ENCODE measurements at regions not wholly inside any gene's neighbourhood (a gene's known extent, or its start where the extent isn't known, plus 50 kb on each side); places are given as distances from the start of the nearest gene placed in this dataset.

- FAIRE-seq (no peak), DNase-seq (ENCODE audit: extremely low spot score, insufficient read length, low read depth) (no peak)
These were observed 51.3 kb upstream of the LRRN2 start for GRCh38 chr1:204736836-204737235.

GRCh38 chr1:204738506-204738905, 53.0 kb upstream of the LRRN2 start:
- FAIRE-seq: no peak
- no peak for DNase-seq (ENCODE audit: extremely low spot score, insufficient read length, low read depth)

- FAIRE-seq (no peak), DNase-seq (ENCODE audit: extremely low spot score, insufficient read length, low read depth) (no peak)
These were observed 54.8 kb upstream of the LRRN2 start for GRCh38 chr1:204740354-204740753.

- no peak for DNase-seq (ENCODE audit: extremely low spot score, insufficient read length, low read depth)
- no peak for FAIRE-seq
These were observed 55.9 kb upstream of the LRRN2 start for GRCh38 chr1:204741440-204741839.

GRCh38 chr1:204742676-204743251, 57.2 kb upstream of the LRRN2 start:
- FAIRE-seq (no peak), DNase-seq (ENCODE audit: extremely low spot score, insufficient read length, low read depth) (no peak)

- DNase-seq (ENCODE audit: extremely low spot score, insufficient read length, low read depth): no peak
- FAIRE-seq: no peak
These were observed 58.7 kb upstream of the LRRN2 start for GRCh38 chr1:204744107-204744779.

- DNase-seq (ENCODE audit: extremely low spot score, insufficient read length, low read depth) (peak; percentile 18), FAIRE-seq (peak; percentile 81)
These were observed 61.4 kb upstream of the LRRN2 start for GRCh38 chr1:204746838-204747442.

GRCh38 chr1:204751480-204751879, 65.9 kb upstream of the LRRN2 start:
- DNase-seq (ENCODE audit: extremely low spot score, insufficient read length, low read depth) (no peak), FAIRE-seq (no peak)

- no peak for DNase-seq (ENCODE audit: extremely low spot score, insufficient read length, low read depth)
- no peak for FAIRE-seq
These were observed 66.5 kb upstream of the LRRN2 start for GRCh38 chr1:204751883-204752687.

GRCh38 chr1:204752688-204753040, 67.1 kb upstream of the LRRN2 start:
- no peak for FAIRE-seq
- DNase-seq (ENCODE audit: extremely low spot score, insufficient read length, low read depth): no peak

GRCh38 chr1:204754821-204755220, 69.3 kb upstream of the LRRN2 start:
- FAIRE-seq: no peak

GRCh38 chr1:204756349-204756748, 70.8 kb upstream of the LRRN2 start:
- FAIRE-seq (no peak), DNase-seq (ENCODE audit: extremely low spot score, insufficient read length, low read depth) (no peak)

More at GRCh38 chr1:204754821-204755220, 69.3 kb upstream of the LRRN2 start:
- no peak for DNase-seq (ENCODE audit: extremely low spot score, insufficient read length, low read depth)

GRCh38 chr1:204756811-204757210, 71.3 kb upstream of the LRRN2 start:
- DNase-seq (ENCODE audit: extremely low spot score, insufficient read length, low read depth) (no peak), FAIRE-seq (no peak)

GRCh38 chr1:204758601-204759000, 73.1 kb upstream of the LRRN2 start:
- FAIRE-seq: no peak

GRCh38 chr1:204760350-204760749, 74.8 kb upstream of the LRRN2 start:
- FAIRE-seq (no peak), DNase-seq (ENCODE audit: extremely low spot score, insufficient read length, low read depth) (no peak)

More at GRCh38 chr1:204758601-204759000, 73.1 kb upstream of the LRRN2 start:
- no peak for DNase-seq (ENCODE audit: extremely low spot score, insufficient read length, low read depth)

GRCh38 chr1:204760757-204761156, 75.2 kb upstream of the LRRN2 start:
- FAIRE-seq (no peak), DNase-seq (ENCODE audit: extremely low spot score, insufficient read length, low read depth) (no peak)

GRCh38 chr1:204763773-204764427, 78.4 kb upstream of the LRRN2 start:
- DNase-seq (ENCODE audit: extremely low spot score, insufficient read length, low read depth): peak; percentile 63
- peak; percentile 66 for FAIRE-seq

GRCh38 chr1:204769997-204770396, 84.5 kb upstream of the LRRN2 start:
- FAIRE-seq: no peak
- DNase-seq (ENCODE audit: extremely low spot score, insufficient read length, low read depth): no peak

- DNase-seq (ENCODE audit: extremely low spot score, insufficient read length, low read depth) (no peak), FAIRE-seq (no peak)
These were observed 85.8 kb upstream of the LRRN2 start for GRCh38 chr1:204771358-204771757.

GRCh38 chr1:204773246-204773645, 87.7 kb upstream of the LRRN2 start:
- FAIRE-seq: no peak
- no peak for DNase-seq (ENCODE audit: extremely low spot score, insufficient read length, low read depth)

Data from GM18507 (cell line).